ENCODE measurements at regions not wholly inside any gene's neighbourhood (a gene's known extent, or its start where the extent isn't known, plus 50 kb on each side); places are given as distances from the start of the nearest gene placed in this dataset.

DNA sequence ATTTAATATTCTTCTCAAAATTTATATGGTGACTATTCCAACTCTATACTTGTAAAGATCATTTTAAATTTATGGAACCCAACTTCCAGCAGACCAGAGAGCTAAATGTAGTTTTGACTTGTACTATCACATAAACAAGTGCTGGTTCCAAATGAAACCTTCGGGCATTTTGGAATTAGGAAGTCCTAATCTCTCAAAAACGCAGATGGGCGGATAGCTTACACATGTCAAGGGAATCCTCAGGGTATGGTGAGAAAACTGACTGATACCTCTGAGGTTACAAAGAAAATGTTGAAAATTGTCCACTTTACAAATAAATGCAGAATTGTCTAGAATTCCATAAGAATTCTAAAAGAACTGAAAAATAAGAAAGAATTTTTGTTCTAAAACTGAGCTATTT lies 224.1 kb downstream of the SS18 start:
- DNase-seq, result no peak

DNA sequence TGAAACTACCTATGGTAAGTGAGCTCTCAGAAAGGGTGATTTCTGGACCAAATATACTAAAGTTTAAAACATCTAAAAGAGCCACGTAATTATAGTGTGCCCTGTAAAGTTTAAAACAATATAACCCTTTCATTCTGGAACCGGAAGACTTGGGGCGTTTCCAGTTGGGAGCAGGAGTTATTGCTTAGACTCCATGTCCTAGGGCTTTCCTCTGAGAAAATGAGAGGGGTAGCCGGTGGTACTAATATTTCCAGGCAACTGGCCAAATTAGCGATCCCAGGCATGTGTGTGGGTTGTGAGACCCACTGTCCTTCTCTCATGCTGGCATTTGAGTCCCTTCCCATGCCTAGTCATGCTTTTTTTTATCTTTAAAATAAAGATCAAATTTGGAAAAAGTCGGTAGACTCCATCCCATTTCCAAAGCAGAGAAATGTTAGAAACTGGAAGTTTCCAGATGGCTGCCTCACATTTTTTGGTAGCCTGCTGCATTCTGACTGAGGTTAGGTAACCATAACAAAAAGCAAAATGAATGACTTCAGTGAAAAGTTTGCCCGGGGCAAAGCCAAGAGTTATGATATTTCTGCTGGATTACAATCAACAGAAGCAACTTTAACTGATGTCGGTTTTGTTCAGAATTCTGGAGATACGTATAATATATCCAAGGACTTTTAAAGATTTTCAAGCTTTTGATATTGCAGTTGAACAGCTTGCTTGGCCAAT lies 227.4 kb downstream of the SS18 start:
- DNase-seq, result no peak

DNA sequence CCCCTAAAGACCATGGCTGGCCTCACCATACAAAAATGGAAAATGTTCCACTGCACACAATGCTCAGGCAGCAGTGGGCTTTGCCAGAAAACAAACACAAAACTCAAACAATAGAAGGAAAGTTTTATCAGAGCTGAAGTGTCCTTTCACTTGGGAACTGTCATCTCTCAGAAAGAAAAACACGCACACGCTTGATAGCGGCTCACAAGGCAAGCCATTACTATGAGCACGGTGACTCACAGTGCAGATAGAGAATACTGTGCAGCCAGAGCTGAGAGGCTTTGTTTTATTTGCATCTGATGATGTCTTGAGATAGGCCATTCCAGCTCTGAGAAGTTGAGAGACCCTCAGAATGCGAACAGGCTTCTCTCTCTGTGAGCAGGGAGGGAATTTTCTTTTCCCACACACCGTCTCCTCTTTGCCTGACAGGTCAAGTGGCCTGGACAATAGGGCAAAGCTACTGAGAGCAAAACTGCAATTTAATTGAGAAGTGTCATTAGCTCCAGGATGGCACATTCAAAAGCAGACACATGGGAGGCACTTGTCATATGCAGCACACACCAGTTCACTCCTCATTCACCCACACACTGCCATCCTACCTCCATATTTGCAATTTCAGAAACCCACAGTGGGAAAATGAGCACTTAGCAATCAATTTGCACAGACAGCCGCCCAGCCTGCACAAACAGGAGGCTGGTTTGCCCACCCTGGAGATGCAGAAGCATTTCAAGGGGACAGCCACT lies 236.6 kb downstream of the SS18 start:
- DNase-seq, result no peak

DNA sequence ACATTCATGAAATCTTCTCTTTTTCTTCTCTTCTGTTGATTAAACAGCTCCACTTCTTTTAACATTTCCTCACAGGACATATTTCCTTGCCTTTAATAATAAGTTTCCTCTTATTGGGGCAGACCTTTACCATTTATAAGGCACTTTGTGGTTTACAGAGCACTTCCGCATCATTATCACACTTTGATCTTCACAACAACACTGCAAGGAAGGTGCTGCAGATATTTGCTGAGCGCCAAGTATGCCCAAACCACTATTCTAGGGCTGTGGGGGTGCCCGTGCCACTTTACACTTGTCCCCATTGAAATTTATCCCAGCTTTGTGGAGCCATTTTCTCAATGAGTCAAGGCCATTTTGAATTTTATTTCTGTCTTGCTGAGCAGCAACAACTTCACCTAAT lies 246.6 kb downstream of the SS18 start:
- no peak for DNase-seq

DNA sequence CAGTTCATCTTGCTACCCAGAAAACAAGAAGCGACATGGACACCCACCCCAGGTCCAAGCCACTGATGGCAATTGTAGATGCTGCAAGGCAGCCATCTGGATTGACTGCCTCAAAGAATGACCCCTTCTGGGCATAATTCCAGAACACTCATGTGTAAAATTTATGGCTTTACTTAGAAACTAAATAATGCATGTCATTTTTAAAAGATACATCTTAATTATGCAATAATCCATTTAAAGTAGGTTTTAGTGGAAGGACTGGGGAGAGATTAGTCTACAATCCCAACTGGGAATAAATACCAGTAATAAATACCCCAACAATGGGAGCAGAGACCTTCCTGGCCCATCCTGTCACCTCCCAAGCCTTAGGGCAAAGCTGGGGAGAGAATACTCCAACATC lies 247.7 kb downstream of the SS18 start:
- no peak for DNase-seq

DNA sequence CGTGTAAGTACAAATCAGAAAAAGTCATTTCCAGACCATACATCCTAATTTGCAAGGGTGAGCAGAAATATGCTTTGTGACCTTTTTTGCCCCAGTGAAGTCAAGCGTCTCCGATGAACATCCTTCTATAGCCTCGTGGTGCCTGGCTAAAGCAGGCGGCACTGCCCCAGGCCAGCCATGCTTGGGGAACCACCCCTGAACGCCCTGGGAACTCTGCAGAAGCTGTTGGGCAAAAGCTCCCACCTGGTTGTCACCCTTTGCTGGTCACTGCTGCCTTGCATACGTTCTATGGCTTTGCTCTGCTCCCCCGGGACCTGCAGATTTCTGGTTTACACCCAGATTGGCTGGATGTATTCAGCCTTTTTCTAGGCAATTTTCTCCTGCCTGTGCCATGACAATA lies 256.4 kb downstream of the SS18 start:
- DNase-seq, result no peak

DNA sequence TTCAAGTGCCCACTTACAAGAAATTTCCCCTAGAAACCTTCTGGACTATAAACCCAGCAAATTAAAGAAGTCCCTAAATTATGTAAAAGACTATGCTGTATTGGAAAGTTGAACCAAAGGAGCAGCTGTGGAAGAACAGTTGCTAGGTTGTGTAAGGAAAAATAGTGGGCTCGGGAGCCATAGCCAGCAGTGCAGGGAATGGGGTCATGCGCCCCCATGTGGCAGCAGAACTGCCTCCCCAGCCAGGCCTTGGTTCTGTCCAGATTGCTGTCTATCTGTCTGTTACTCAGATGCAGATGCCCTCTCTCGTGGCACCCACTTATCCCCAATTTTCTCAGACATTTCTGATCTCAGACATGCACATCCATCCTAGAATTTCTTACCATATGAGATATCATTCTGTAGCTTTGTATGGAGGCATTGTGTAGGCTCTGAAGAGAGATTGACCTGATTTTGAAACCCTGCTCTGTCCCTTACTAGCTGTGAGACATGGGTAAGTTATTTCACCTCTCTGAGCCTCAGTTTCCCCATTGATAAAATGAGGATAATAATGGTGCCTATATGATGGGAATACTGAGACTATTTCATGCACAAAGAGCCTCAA lies 258.3 kb downstream of the SS18 start:
- no peak for DNase-seq

DNA sequence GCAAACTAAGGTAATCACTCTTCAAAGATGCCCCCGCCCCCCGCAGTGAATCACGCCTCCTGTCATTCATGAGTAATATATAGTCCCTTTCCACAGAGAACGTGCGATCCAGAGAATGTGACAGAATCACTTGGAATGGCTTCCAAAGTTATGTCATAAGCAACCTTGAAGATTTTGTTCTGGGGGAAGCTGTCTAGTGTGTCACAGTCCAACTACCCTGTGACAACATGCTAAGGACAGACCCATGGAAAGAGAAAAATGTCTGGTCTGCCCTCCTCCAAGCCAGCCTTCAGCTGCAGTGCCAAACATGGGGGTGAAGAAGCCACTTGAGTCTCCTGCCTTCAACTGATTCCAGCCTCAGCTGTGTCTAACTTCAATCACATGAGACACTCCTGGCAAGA lies 259.1 kb downstream of the SS18 start:
- DNase-seq, result no peak

DNA sequence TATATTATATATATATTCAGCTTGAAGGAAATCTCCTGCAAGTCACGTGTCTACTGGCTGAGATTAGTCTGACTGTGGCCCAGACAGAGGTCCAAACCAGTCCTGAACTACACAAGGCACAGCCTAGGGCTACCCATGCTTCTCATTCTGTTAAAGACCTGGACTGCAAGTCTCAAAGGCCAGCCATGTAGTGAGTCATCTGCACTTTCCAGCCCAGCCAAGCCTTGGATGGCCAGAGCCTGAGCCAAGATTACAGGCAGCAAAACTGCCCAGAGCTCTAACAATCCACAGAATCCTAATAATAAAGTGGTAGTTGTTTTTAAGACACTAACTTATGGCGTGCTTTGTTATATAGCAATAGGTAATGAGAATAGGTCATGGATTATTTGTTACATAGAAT lies 259.6 kb downstream of the SS18 start:
- no peak for DNase-seq

DNA sequence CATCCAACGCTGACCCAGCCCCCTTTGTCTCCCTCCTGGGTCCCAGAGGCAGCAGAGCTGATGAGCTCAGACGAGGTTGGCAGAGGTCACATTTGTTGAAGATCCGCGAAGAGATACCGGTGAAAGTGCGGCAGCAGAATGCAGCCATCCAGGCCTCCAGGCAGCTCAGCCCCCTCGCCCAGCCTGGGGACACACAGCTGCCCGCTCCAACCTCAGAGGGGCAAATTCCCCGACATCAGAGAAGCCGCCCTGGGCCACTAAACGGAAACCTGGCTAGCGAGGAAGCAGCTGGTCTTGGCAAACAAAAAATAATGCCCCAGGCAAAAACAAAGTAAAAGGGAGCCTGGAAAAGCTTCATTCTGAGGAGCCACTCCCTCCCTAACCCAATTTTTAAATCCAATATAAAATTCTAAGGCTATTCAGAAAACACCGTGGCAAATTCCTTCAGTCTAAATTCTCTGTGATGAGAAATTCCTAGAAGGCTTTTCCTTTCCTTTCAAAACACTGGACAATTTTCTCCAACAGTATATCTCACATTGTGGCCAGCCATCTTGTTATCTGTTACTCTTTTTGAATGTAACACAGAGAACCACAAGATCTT lies 262.4 kb downstream of the SS18 start:
- DNase-seq, result no peak

DNA sequence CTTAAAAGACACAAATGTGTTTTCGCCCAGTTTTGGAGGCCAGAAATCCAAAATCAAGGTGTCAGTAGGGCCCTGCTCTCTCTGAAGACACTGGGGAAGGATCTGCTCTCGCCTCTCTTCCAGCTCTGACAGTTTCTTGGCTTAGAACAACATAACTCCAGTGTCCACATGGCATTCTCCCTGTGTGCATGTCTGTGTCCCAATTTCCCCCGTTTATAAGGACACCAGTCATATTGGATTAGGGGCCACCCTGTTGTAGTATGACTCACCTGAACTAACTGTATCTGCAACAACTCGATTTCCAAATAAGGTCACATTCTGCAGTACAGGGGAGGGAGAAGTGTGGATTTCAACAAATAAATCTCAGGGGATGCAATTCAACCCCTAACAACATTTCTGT lies 263.2 kb downstream of the SS18 start:
- DNase-seq, result no peak

DNA sequence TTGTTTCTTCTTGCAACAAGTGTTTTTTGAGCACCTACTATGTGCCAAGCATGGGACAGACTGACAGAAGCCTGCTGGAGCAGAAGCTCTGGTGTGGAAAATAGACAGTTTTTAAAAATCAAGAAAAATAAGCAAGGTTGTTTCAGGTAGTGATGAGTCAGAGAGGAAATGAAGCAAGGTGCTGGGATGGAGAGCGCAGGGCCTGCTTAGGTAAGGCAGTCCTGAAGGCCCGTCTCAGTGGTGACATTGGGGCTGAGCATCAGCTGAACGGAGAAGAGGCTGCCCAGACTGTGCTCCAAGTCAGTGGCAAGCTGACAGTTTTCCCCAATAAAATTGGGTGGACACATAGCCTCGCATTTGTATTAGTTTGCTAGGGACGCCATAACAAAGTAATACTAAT lies 263.6 kb downstream of the SS18 start:
- DNase-seq, result no peak

DNA sequence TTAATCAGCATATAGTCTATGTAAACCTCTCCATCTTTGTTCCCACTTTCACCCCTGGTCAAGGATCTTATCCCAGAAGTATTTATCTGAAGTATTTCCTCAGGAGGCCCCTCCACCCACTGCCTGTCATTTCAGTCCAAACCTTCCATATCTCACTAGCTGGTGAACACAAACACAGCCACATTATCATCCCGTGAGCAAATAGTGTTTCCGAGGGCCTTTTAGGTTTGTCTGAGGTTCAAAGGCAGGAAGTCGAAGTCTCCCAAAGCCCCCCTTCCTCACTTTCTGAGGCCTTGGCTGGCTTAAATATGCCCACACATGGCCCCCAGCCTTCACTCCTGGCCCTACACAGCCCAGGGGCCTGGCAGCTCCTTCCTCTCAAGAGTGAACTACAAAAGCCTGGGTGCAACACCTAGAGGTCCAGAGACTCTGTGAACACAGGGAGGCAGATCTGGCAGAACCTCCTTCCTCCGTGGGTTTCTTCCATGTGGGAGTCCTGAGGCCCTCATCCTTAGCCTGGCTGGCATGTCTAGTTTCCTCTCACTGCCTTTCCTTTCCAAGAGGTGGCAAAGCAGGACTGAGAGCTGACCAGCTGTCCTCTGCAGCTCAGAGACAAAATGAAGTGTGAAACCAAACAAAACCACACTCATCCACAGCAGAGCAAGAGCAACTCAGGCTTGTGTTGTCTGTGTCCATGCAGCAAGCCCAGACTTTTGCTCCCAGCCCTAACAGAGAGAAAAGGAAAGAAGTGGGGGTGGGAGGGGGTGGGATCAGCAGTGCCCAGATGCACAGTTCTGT lies 264.2 kb downstream of the SS18 start:
- DNase-seq, result no peak

DNA sequence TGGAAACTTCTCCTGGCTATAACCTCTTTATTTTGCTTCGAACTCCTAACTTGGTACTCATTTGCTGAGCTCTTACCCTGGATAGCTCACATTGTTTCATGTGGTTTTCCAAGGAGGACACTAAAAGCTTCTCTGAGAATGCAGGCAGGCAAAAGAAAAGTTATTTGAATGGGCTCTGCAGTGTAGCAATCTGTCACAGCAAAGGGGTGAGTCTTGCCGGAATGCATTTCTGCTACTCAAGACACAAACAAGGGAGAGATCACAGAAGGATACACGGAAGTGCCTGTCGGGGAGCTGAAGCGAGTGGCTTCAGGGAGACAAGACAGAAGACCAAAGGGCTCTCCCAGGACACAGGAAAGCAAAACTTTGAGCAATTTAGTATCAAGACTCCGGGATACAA lies 265.4 kb downstream of the SS18 start:
- DNase-seq, result no peak

DNA sequence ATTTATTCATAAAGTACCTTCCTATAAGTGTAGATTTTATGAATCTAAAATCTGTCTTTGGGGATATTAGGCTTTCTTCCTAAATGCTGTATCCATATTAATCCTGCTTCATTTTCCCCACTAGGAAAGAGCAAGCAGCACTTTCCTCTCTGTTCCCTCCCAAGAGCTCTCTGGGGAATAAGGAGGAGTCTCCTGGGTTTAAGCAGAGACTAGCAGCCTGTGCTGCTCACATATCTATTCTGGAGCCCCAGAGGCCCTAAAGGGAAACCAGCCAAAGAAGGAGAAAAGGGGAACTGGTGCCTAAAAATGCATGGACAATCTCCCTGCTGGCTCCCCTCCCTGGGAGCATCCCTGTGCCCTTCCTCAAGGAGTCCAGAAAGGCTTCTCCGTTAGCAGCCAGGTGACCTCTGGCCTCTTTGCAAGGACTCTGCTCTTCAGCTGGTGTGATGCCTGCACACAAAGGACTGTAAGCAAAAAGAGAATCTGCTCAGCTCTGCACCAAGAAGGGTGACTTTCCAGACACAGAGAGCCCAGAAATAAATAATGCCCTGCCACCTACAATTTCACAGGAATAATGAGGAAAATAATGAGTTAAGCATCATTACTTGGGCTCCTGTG lies 270.6 kb downstream of the SS18 start:
- no peak for DNase-seq

DNA sequence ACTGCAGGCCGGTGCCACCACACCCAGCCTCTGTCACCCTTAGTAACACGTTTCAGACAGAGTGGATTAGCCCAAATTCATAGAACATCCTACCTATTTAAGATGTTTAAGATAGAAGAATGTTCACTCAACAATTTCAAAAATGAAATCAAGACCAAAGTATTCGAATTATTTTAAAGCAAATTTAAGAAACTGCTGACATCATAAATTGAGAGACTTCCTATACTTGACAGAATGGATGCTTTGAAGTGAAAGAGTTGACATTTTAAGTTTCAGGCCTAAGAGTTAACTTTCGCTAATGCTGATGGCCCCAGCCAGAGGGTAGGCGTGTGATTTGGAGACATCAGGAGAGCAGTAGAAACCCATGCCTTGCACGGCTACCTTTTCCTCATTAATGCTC lies 271.9 kb downstream of the SS18 start:
- DNase-seq, result no peak

DNA sequence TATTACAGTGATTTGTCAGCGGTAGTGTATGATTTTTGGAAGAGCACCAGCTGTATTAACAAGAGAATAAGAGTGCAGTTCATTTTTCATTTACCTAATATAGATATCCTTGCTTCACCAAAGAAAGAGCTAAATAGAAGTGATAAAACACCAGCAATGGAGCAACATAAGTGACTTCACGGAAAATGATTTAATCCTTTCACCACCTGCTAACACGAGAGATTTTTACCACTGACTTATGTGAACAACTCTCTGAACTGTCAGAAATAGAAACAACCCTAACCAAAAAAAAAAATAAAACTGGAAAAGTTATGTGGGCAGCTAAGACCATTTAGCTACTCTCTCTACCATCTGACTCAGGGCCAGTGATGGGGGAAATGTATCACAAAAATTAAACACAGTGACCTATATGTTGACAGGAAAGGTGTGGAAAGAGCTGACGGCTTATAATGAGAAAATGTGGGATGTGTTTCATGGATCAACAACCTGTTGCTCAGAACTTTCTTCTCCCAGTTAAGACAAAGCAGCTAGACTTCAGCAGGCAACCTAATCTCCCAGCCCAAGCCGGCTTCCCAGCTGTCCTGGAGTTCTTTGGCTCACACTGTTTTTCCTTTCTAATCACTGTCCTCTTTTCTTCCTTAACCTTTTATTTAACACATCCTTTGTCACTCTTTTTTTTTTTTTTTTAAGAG lies 272.7 kb downstream of the SS18 start:
- DNase-seq, result no peak

DNA sequence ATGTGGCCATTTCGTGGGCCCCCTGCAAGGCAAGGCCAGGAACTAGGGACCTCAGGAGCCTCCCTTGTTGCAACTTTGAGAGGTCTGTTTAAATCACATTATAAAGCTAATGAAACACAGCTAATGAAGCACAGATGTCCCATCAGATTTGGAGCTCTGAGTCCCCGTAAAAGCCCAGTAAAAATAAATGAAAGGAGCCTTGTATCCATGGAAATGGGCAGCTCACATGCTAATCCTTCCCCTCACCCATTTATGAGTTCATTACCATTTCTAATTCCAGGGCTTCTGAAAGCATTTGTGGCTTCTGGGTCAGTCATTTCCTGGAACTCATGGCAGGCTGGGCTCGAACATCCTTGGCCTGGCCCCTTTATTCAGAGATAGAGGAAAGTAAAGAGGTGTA lies 274.8 kb downstream of the SS18 start:
- no peak for DNase-seq

DNA sequence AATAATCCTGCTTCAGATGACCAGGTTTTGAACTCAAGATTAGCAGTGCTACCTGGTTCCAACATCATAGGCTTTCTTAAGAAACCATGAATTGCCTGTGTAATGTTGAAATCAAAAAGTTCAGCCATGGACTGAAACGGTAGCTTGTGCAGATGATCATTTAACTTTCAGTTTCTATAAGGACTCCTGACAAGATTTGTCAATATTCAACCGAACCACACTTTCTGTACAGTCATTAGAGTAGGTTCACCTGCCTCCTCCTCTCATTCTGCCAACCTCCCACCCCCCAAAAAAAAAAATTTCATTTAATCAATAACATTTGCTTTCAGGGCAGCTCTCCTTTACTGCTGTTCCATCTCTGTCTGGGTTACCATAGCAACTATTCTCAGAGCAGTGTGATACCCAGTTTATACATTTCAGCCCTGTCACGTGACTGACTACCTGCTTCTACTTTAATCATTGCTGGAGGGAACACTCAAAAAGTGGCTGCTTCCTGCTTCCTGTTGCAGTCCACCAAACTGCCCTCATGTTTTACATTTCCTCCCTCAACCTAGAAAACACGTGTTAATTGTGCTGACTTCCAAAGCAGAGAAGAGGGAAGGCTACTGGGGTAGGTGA lies 275.5 kb downstream of the SS18 start:
- no peak for DNase-seq

DNA sequence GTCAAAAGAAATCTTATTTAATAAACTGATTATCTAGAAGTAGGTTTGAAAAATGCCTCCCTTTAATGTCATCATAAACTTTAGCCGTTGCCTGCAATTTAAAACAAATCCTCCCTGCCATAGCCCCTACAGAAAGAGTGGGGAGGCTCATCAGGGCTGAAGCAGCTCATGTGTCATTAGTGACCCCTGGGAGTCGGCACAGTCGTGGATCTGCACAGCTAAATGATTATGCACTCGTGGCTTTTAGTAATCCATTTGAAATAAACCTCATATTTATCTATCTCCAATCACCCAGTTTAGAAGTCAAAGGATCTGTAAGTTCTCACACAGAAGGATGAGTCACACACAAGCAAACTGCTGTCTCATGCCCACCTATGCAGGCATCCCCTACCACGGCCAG lies 277.3 kb downstream of the SS18 start:
- DNase-seq, result no peak

DNA sequence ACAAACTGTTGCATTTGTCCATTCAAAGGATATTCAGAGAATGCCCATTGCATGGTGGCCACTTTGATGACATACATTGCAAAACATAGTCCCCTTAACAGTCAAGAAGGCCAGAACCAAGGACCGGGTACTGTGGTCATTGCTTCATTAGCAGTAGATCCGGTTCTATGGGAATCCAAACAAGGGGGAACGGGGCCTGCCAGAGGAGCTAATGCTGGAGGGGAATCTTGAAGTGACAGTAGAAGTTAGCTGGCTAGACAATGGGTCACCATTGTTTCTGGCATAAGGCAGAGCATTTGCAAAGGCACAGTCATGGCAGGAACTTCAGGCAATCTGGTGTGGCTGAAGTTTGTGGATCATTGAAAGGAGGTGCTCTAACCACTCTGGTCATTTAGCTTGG lies 279.7 kb downstream of the SS18 start:
- no peak for DNase-seq

DNA sequence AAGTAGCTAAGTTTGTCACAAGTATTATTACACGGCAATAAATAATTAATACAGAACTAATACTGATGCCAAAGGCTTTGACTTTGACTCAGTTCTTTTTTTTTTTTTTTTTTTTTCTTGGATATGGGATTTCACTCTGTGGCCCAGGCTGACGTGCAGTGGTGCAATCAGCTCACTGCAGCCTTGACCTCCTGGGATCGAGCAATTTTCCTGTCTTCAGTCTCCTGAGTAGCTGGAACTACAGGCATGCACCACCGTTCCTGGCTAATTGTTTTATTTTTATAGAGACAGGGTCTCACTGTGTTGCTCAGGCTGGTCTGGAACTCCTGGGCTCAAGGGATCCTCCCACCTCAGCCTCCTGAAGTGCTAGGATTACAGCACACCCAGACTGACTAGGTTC lies 284.5 kb downstream of the SS18 start:
- DNase-seq, result no peak

All from effector CD4-positive, alpha-beta T cell (primary cell).